ENCODE measurements at regions not wholly inside any gene's neighbourhood (a gene's known extent, or its start where the extent isn't known, plus 50 kb on each side); places are given as distances from the start of the nearest gene placed in this dataset.

- no peak for DNase-seq
Measured at GRCh38 chr19:33948651-33949335, 152.1 kb downstream of the KCTD15 start.

GRCh38 chr19:33950091-33950750 is 153.6 kb downstream of the KCTD15 start:
- DNase-seq, result no peak

GRCh38 chr19:33953023-33953422 is 156.4 kb downstream of the KCTD15 start:
- DNase-seq, result no peak

GRCh38 chr19:33953592-33953991 is 156.9 kb downstream of the KCTD15 start:
- no peak for DNase-seq

GRCh38 chr19:33954686-33955085 is 158.0 kb downstream of the KCTD15 start:
- DNase-seq, result no peak

- DNase-seq, result no peak
Measured at GRCh38 chr19:33956941-33957340, 160.3 kb downstream of the KCTD15 start.

GRCh38 chr19:33957804-33958203 is 161.1 kb downstream of the KCTD15 start:
- no peak for DNase-seq

GRCh38 chr19:33960566-33960965 is 163.9 kb downstream of the KCTD15 start:
- no peak for DNase-seq

- DNase-seq, result no peak
Measured at GRCh38 chr19:33962161-33962560, 165.5 kb downstream of the KCTD15 start.

GRCh38 chr19:33963514-33963913 is 166.8 kb downstream of the KCTD15 start:
- no peak for DNase-seq

GRCh38 chr19:33971073-33971472 is 174.4 kb downstream of the KCTD15 start:
- no peak for DNase-seq

- DNase-seq, result no peak
Measured at GRCh38 chr19:33977756-33978685, 181.4 kb downstream of the KCTD15 start.

- no peak for DNase-seq
Measured at GRCh38 chr19:33982706-33983105, 186.0 kb downstream of the KCTD15 start.

- no peak for DNase-seq
Measured at GRCh38 chr19:33988601-33989000, 183.7 kb upstream of the LSM14A start.

GRCh38 chr19:33997690-33998089 is 174.6 kb upstream of the LSM14A start:
- DNase-seq, result no peak

- DNase-seq, result no peak
Measured at GRCh38 chr19:33998302-33998701, 174.0 kb upstream of the LSM14A start.

GRCh38 chr19:33998739-33999345 is 173.5 kb upstream of the LSM14A start:
- DNase-seq, result no peak

- no peak for DNase-seq
Measured at GRCh38 chr19:34017024-34017423, 155.3 kb upstream of the LSM14A start.

GRCh38 chr19:34017601-34018000 is 154.7 kb upstream of the LSM14A start:
- no peak for DNase-seq

GRCh38 chr19:34018546-34018945 is 153.8 kb upstream of the LSM14A start:
- no peak for DNase-seq

- DNase-seq, result no peak
Measured at GRCh38 chr19:34023381-34023780, 148.9 kb upstream of the LSM14A start.

GRCh38 chr19:34033880-34034279 is 138.4 kb upstream of the LSM14A start:
- no peak for DNase-seq

- no peak for DNase-seq
Measured at GRCh38 chr19:34034318-34034846, 137.9 kb upstream of the LSM14A start.

Measured in activated T-cell treated with anti-CD3 and anti-CD28 coated beads for 4 hours (primary cell).